HG03575 (cell line): ENCODE measurements at regions not wholly inside any gene's neighbourhood (a gene's known extent, or its start where the extent isn't known, plus 50 kb on each side); places are given as distances from the start of the nearest gene placed in this dataset.

Experiments used
- ATAC-seq: cut with Tn5 transposase; IDR thresholded peaks from one replicate; pipeline ENCODE4 v1.9.1; 2021; ENCODE audit not compliant: unreplicated experiment, insufficient number of reproducible peaks, low FRiP score; ENCODE audit errors: extremely low read depth

DNA sequence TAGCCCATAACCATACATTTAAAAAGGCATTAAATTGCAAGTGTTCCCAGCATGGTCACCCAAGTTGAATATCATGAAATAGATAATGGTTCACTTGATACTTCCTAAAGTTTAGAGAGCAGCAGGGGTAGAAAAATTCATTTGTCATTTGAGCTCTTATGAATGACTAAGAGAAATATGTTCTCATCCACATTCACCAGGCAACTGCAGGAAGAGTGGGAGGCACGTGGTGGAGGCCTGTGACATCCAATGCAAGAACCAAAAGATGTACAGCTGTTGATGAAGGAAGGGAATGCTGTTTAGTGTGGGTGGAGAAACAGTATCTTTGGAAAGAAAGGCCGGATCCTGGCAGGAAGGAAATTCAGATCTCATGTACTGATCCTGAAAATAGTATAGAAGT lies 473.1 kb downstream of the ADGRL2 start:
- no peak for ATAC-seq

DNA sequence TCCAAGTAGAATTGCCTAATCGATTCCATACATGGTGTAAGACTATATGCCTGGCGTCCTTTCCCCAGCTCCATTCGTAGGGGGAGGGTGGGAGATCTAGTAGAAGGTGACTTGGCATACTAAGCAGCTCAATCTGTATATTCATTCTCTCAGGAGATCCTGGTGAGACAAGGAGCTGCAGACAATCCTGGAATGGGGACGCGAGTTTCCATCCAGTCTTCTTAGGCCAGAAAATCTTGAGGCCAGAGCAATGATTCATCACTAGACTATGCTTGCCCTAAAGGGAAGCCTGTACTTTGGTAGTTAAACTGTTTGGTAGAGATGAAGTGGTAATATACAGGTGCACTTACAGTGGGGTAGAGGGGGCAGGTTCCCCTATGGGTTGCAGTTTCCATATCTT lies 468.7 kb downstream of the ADGRL2 start:
- no peak for ATAC-seq

DNA sequence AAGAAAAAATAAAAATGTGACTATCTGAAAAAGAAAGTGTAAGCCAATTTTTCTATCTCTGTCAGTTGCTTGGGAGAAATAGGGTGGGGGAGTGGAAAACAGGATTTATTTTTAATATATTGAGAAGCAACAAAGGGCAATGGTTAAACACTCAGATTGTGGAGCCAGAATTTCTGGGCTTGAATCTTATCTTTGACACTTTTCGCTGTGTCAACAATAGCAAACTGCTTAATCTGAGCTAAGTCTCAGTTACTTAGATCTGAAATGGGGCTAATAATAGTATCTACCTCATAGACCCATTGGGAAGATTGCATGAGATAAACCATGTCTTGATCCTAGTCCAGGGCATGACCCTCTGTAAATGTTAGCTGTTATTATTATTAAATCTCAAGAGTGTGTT lies 468.1 kb downstream of the ADGRL2 start:
- no peak for ATAC-seq

DNA sequence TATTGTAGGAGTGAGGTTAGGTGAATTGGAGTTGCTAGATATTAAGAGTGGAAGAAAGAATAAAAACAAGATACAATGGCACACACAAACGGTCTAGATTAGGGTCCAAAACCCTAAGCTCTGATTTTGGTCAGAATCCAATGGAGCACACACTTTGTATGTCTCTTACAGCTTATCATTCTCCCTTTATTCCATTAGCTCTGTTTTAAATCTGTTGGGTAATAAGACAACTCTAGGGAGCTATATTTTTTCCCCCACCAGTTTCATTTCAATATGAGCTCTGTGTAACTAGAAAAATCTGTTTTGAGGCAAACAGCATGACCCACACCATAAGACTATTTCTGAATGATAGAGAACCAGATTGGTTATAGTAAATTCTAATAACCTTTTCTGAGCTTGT lies 465.6 kb downstream of the ADGRL2 start:
- no peak for ATAC-seq

DNA sequence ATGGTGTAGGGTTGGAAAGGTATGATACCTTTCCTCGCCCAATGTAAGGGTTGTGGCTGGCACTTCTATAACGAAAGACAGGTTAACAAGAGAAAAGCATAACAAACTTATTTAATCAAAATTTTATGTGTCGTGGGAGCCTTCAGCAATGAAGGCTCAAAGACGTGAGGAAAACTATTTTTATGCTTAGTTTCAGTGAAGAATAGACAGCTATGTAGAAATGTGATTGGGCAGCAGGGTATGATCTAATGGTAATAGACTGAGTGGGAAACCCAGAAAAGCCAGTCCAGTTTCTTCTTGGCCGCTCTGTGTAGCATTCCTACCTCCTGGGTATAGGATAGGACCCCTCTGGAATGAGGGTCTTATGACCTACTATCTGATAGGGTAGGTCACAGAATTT lies 464.7 kb downstream of the ADGRL2 start:
- ATAC-seq, result no peak

DNA sequence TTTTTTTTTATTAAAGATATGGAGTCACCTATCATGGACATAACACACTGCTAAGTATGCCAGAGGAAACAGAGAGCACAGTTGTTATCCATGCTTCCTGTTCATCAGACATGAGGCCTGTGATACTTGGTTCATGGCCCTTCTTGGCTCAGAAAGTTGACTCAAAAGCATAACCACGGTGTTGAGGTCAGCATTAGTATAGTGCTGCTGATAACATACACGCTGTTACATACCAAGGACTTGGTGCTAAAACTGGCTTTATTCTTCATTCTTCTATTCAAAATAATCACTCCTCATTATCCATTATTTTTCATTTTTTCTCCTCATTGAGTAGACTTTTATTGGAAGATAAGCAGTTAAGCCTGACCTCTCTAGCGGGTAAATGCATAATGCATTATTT lies 464.1 kb downstream of the ADGRL2 start:
- ATAC-seq, result no peak

DNA sequence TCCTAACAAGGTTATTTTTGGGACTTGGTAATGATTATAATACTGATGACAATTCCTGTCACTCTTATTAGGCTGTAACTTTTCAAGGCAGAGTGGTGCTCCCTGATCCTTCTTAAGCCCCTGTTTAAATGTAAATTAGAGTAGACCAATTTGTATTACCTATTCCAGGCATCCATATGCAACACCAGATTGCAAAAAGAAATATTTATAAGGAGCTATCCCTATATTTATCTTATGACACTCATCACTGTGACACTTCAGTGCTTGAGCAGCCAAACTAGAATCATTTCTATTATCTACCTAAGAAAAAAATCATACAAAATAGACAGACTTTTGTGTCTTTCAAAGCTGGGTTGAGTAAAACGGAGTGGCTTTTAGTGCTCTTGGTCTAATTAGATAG lies 462.7 kb downstream of the ADGRL2 start:
- ATAC-seq, result no peak

DNA sequence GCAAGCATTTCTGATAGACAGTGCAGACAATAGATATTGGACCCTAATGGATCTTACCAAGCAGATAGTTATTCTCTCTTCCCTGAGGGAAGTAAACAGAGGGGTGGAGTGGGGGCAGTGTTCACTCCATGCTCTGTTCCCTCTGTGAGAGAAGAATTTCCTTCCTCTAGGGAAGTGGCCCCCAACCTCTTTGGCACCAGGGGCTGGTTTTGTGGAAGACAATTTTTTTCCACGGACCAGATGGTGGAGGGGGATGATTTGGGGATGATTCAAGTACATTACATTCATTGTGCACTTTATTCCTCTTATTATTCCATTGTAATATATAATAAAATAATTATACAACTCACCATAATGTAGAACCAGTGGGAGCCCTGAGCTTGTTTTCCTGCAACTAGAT lies 459.9 kb downstream of the ADGRL2 start:
- ATAC-seq, result no peak

DNA sequence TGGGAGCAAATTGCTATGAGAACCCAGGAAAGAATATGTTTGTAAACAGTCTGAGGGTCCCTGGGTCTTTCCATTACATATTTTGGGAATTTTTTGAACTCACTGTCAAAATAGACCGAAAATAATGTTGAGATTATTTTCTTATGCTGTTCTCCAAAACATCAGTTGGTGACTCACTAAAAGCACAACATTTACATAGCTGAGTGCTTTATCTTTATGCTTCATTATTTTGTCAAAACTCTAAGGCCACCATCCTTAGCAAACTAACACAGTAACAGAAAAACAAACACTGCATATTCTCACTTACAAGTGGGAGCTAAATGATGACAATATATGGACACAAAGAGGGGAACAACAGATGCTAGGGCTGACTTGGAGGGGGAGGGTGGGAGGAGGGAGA lies 459.3 kb downstream of the ADGRL2 start:
- no peak for ATAC-seq

DNA sequence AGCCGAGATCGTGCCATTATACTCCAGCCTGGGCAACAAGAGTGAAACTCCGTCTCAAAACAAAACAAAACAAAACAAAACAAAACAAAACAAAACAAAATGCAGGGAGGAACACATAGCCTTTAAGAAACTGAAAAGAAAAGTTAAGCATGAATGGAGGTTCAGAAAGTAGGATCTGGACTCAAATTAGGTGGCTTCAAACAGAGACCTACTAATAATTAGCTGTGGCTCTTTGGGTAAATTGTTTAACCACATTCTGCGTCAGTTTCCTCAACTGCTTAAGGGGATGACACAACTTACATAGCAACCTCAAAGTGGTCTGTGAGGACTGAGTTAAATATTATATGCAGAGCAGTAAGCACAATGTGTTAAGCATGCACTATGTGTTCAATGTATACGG lies 458.2 kb downstream of the ADGRL2 start:
- no peak for ATAC-seq

DNA sequence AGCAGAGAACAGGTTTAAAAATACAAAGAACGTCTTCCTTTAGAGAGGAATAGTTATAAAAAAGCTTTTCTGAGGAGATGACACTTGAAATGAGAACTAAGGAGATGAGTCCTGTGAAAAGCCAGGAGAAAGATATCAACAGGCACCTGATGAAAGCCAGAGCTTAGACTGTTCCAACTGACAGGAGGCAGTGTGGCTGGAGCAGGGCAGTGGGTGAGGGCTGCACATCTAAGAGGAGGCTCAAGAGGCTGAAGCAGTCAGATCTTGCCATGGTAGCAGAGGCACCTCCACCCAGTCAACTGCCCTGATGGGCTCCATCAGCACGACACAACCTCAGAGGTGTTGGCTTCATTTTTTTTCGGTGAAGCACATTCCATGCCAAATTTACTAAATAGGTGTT lies 445.3 kb downstream of the ADGRL2 start:
- ATAC-seq, result no peak

DNA sequence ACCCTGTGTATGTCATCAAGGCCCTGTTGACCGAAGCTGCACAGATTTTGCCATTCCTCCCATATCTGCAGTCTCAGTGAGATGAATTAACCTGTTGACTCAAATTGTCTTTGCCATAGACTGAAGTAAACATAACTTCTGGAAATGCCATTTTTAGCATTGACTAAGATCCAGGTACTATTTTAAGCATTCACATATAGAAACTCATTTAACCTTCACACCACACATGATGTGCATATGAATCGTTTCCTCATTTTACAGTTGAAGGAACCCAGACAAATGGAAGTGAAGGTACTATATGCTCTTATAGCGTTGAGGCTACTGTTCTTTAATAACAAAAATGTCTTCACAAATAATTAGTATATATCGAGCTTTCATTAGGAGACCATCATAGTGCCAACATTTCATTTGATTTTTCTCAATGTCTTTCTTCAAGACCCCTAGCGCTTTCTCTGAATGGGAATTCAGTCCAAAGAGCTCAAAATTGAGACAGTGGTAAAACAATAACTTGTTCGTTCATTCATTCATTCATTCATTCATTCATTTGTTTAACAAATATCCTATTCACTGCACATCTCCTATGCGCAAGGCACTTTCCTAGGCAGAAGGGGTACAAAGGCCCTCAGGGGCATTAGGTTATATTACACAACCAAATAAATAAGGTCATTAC lies 444.7 kb downstream of the ADGRL2 start:
- ATAC-seq, result no peak

DNA sequence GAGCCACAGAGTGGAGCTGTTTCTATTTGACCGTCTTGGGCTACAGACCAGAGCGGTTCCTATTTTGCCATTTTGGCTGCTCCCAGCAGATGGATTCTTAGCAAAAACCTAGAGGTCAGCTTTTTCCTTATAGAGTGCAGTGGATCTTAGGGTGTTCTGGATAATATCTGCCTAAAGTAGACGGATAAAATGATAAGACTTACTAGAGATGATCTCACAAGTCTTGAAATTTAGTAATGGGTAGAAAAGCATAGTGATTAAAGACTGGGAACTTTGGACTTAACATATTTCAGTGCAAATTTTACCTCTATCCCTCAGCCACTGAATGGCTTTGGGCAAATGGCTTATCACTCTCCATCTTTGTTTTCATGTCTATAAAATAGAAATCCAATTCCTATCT lies 439.8 kb downstream of the ADGRL2 start:
- ATAC-seq, result no peak

DNA sequence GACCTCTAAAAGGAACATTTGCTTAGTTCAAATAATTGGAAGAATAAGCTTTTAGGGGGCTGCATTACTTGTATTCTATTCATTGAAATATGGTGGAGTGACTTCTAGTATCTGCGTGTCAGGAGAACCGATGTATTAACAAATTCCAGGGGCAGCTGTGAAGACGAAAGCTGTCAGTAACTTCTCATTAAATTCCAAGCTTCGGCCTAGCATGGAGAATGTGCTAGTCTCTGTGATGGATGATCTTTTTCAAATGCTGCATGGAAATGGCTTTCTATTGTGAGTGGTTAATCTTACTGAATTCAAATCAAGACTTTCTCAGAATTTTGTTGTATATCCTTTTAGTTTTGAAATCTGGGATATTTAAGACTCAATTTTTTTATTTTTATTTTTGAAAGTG lies 429.9 kb downstream of the ADGRL2 start:
- no peak for ATAC-seq

DNA sequence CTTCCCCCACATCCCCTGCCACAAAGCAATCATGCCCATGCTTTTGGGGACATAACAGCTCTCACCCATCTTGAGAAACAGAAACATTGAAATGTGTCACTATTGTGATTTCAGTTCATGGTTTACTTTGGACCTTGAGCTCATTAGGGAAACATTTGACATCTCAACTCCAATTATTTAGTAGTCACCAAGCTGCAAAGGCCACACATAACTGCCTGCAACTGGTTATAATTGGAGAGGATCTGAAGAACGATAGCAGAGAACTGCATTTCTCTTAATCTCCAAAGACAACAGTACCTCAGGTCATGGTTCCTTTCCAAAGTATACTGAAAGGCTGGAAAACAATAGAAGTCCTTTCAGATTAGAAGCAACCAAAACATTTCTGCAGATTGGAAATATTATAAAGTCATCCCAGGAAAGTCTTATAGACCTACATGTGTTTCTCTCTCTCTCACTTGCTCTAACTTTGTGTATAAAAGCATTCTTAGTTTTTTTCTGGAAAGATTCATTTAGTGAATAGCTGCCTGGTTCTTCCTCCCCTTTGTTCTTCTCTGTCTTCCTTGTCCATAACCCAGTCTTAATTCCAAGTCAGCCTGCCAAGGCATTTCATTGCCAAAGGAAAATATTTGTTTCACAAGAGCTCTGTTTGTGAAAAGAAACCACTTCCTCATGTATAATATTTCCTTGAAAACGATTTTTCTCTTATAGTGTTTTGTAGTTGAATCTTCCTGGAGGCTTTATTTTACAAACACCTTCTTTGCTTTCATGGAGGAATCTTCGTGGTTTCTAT lies 426.8 kb downstream of the ADGRL2 start:
- ATAC-seq, result no peak

DNA sequence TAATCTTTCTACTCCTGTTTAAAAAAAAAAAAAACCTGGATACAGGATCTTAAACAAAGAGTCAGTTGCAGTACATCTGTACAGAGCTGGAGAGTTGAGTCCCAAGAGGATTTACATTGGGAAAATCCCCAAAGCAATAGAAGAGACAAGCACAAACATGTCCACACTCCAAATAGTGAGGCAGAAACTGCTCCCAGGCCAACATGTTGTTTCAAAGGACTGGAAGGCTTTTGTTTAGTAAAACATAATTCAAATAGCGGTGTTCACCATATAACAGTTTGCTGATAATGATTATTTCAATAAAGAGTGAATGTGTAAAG lies 425.4 kb downstream of the ADGRL2 start:
- ATAC-seq, result no peak

DNA sequence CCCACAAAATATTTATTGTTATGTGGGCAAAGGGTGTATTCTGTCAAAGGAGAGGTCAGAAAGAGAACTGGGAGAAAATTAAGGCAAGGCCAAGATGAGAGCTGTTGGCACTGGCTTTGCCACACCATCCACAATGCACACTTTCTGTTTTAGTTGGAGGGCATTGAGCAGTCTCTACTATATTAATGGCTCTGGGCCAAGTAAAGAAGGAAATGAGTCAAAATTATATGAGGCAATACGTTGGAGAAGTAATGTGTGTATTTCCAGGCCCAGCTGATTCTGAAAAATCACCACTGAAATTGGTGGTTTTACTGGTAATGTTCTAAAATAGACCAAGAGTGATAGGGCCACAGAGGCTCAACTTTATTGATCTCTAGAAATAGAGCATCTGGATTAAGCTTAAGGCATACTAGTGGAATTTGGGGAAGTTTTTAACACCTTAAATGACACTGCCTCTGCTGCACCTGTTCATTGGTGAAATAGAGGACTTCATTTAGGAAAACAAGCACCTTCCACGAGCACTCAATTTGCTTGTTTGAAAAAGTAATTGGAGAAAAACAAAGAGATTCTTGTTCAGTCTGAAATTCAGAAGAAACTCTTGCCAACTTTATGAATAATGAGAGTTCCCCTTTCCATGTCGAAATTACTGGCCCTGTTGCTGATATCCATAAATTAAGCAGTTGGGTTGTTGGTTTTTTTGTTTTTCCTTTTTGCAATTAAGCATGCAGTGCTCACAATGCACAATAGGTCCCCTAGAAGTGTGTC lies 424.9 kb downstream of the ADGRL2 start:
- ATAC-seq, result peak; percentile 63

DNA sequence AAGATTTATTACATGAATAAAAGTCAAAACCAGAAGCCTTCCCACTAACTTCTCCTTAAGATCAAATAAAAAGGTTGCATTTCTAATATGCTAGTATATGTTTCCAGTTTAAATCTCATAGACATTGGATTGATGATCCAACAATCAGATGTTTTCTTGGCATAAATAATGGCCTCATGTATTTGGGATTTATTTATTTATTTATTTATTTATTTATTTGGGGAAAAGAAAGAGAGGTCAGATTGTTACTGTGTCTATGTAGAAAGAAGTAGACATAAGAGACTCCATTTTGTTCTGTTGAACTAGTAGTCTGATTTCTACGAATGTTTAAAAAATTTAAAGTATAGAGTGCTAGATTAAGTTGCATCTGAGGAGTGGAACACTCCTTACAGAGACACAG lies 422.4 kb downstream of the ADGRL2 start:
- no peak for ATAC-seq

DNA sequence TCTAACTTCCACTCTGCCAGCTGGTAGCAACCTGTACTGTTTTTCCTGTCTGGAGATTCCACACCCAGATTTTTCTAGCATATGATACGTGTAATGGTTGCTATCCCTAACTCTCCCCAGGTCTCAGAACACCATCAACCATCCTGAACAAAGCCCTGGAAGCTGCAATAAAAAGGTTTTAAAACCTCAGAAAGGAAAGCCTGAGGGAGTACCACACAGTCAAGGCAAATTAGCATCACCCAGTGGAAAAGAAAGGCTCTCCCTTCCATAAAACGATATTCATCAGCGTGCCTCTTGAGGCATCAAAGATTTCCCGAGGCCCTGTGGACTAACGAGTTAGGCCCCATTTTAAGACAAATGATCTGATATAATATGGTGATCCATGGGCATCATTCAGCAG lies 421.0 kb downstream of the ADGRL2 start:
- no peak for ATAC-seq

DNA sequence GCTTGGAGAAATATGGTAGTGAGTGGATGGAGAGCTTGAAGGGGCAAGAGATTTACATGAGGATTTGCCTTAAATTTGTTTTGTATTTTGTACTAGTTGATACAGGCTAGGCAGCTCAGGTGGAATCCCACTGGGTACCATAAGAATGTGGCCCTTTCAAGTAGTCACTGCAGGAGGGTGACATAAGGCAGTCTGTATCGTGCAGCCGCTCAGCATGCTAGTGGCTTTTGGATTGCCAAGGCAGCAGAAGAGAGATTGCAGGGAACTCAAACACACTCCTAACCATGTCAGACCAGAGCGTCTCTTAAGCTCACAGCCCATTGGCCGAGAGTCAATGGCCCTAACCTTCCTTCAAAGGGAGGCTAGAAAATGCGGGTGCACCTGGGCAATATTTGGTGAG lies 420.0 kb downstream of the ADGRL2 start:
- ATAC-seq, result no peak
